DND-41 (cell line): ENCODE measurements at regions not wholly inside any gene's neighbourhood (a gene's known extent, or its start where the extent isn't known, plus 50 kb on each side); places are given as distances from the start of the nearest gene placed in this dataset.
A peak's percentile ranks its signal among the peaks of the same experiment; 100 is the strongest.
"Not testable (repeated sequence)": the region's sequence is repeated elsewhere in the genome, so short reads cannot be mapped to it uniquely, and the experiment has no call there.

Source experiments
- ATAC-seq: fragments of 200-7000 bp; cut with Tn5 transposase; 3 replicates; pipeline ENCODE4 v1.9.1; 2021; ENCODE audit warnings: low read depth; ENCODE audit not compliant: insufficient read depth
- DNase-seq: peaks from one replicate; pipeline ENCODE4 v3.0.0-alpha.2; 2020
- H2AFZ ChIP-seq: 2 replicates; pipeline ENCODE4 v1.6.0; 2012; ENCODE audit warnings: low read depth, low read length
- H3K27ac ChIP-seq: 2 replicates; pipeline ENCODE4 v1.5.1; 2012; ENCODE audit warnings: low read length, inconsistent platforms
- H3K27me3 ChIP-seq: fragments of 200-600 bp; sonication (generic); 2 replicates; pipeline ENCODE4 v1.6.0; 2012; ENCODE audit warnings: low read length, mild to moderate bottlenecking, inconsistent platforms; ENCODE audit not compliant: insufficient read depth, poor library complexity
- H3K36me3 ChIP-seq: 2 replicates; pipeline ENCODE4 v1.5.1; 2012; ENCODE audit warnings: low read length, inconsistent platforms; ENCODE audit not compliant: insufficient read depth
- H3K4me1 ChIP-seq: 2 replicates; pipeline ENCODE4 v1.5.1; 2012; ENCODE audit warnings: mild to moderate bottlenecking, low read length; ENCODE audit not compliant: insufficient read depth
- H3K4me2 ChIP-seq: 2 replicates; pipeline ENCODE4 v1.6.0; 2012; ENCODE audit warnings: mild to moderate bottlenecking, moderate library complexity, low read length, inconsistent platforms; ENCODE audit not compliant: insufficient read depth
- H3K4me3 ChIP-seq, 2 experiments: fragments of 200-600 bp in 1 of 2; shearing (Covaris generic) in 1 of 2; 2 replicates each; pipeline ENCODE4 v1.5.1; 2012 to 2016; ENCODE audit warnings: inconsistent platforms in 2 of 2, low read length in 2 of 2, mild to moderate bottlenecking in 2 of 2, low read depth in 1 of 2, moderate library complexity in 1 of 2
- H3K79me2 ChIP-seq: 2 replicates; pipeline ENCODE4 v1.6.0; 2012; ENCODE audit warnings: low read length, inconsistent platforms; ENCODE audit not compliant: insufficient read depth
- H3K9ac ChIP-seq: 2 replicates; pipeline ENCODE4 v1.6.0; 2012; ENCODE audit warnings: low read depth, mild to moderate bottlenecking, inconsistent platforms, low read length, moderate library complexity
- H3K9me3 ChIP-seq: 2 replicates; pipeline ENCODE4 v1.5.1; 2012; ENCODE audit warnings: low read length, moderate library complexity, mild to moderate bottlenecking, inconsistent platforms; ENCODE audit not compliant: insufficient read depth, severe bottlenecking
- H4K20me1 ChIP-seq: 2 replicates; pipeline ENCODE4 v1.6.0; 2012; ENCODE audit warnings: low read length; ENCODE audit not compliant: insufficient read depth
- TF ChIP-seq, protein P1 (sequence below): IDR thresholded peaks from 2 replicates; pipeline ENCODE4 v1.5.1; 2012; ENCODE audit warnings: borderline replicate concordance, low read length, moderate library complexity, mild to moderate bottlenecking; ENCODE audit not compliant: poor library complexity, severe bottlenecking; ENCODE audit errors: extremely low read depth

DNA sequence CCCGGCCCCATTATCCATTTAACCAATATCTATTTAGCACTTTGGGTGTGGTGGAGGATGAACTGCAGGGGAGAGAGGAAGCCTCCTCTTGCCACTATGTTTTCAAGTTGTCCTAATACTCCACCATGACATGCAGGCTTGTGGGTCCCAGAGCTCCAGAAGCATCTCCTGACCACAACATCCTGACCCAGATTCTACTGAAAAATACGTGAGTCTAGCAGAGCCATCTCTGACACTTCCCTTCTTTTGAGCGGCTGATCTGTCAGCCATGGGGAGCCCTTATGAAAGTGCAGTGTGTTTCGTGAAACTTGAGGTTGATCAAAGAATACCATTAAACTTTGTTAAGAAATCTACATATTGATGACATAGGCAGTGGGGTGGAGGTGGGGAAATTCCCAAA lies 126.6 kb downstream of the UNC93B1 start:
- H3K9me3 ChIP-seq, H3K27me3 ChIP-seq, H4K20me1 ChIP-seq, H3K79me2 ChIP-seq, H3K4me2 ChIP-seq, H3K27ac ChIP-seq, DNase-seq, H3K36me3 ChIP-seq, H3K4me3 ChIP-seq, H3K4me1 ChIP-seq, ATAC-seq, H3K9ac ChIP-seq, H2AFZ ChIP-seq: not testable (repeated sequence)

DNA sequence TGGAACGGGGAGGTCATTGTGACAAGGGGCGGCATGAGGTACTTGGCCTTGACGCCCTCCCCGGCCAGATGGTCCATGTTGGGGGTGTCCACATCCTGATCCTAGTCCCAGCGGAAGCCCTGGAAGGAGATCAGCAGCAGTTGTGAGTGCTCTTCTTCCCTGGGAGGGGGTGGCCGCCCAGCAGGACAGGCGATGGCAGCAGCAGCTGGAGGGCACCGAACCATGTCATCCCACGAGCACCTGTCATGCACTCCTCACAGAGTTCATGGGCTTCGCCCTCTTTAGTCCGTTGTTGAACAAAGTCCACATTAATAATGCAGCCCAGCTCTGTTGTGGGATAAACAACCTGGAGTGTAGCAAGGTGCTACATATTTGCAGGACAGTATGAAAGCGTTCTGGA lies 130.7 kb downstream of the UNC93B1 start:
- H3K4me1 ChIP-seq, DNase-seq, ATAC-seq, H2AFZ ChIP-seq, H3K9me3 ChIP-seq, H3K4me2 ChIP-seq, H3K27ac ChIP-seq, H3K36me3 ChIP-seq, H4K20me1 ChIP-seq, H3K79me2 ChIP-seq, H3K27me3 ChIP-seq, H3K4me3 ChIP-seq, H3K9ac ChIP-seq: not testable (repeated sequence)

DNA sequence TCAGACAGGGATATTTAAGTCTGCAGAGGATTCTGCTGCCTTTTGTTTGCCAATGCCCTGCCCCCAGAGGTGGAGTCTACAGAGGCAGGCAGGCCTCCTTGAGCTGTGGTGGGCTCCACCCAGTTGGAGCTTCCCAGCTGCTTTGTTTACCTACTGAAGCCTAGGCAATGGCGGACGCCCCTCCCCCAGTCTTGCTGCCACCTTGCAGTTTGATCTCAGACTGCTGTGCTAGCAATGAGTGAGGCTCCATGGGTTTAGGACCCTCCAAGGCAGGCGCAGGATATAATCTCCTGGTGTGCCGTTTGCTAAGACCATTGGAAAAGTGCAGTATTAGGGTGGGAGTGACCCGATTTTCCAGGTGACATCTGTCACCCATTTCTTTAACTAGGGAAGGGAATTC lies 132.7 kb downstream of the UNC93B1 start:
- not testable (repeated sequence) for H2AFZ ChIP-seq, H3K4me2 ChIP-seq, H4K20me1 ChIP-seq, H3K4me1 ChIP-seq, H3K9me3 ChIP-seq, H3K36me3 ChIP-seq, H3K27me3 ChIP-seq, ATAC-seq, H3K9ac ChIP-seq, H3K4me3 ChIP-seq, DNase-seq, H3K27ac ChIP-seq, H3K79me2 ChIP-seq

DNA sequence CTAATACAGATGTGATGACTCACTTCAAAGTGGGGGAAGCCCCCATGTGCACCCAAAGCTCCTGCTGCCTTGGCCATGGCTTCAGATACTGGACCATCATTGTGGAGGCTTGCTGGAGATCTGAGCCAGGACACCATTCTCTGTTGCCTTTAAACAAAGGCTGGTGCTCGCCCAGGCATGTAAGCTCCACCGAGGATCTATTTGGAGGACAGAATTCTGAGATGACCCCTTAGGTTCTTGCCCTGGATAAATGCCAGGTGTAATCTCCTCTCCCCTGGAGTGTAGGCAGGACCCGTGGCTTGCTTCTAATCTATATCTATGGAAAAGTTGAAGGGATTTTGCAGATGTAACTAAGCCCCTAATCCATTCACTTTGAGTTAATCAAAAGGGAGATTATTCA lies 141.0 kb downstream of the UNC93B1 start:
- not testable (repeated sequence) for H4K20me1 ChIP-seq, H3K9ac ChIP-seq, H3K4me3 ChIP-seq, H3K4me2 ChIP-seq, DNase-seq, H3K27me3 ChIP-seq, H3K4me1 ChIP-seq, H2AFZ ChIP-seq, H3K79me2 ChIP-seq, H3K36me3 ChIP-seq, H3K27ac ChIP-seq, H3K9me3 ChIP-seq, ATAC-seq

DNA sequence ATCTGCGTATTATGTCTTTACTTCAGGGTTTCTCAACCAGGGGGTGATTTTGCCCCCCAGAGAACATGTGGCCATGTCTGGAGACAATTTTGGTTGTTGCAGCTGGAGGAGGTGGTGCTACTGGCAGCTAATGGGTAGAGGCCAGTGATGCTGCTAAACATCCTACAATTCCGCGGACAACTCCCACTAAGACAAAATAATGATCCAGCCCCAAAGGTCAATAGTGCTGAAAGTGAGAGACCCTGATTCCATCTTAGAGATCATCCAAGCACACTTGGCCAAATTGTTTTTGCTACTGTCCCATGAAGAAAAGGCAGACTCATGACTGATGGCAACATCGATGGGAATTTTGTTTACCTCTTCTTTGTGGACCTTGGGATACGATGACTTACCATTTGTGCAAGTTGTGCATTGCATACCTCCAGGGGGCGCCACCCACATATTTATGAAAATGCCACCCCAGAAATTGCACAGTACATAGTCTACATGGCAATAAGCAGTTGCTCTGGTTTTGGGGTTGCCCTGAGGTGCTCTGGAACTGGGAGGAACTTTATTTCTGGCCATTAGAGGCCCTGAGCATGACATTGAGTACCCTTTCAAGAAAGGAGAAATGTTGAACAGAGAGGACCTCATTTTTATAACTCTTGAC lies 144.3 kb downstream of the UNC93B1 start:
- H3K4me2 ChIP-seq, H2AFZ ChIP-seq, H4K20me1 ChIP-seq, H3K4me3 ChIP-seq, H3K79me2 ChIP-seq, H3K9ac ChIP-seq, H3K27me3 ChIP-seq, ATAC-seq, H3K9me3 ChIP-seq, H3K4me1 ChIP-seq, H3K27ac ChIP-seq, H3K36me3 ChIP-seq: not testable (repeated sequence)
- TF ChIP-seq, protein P1, sequence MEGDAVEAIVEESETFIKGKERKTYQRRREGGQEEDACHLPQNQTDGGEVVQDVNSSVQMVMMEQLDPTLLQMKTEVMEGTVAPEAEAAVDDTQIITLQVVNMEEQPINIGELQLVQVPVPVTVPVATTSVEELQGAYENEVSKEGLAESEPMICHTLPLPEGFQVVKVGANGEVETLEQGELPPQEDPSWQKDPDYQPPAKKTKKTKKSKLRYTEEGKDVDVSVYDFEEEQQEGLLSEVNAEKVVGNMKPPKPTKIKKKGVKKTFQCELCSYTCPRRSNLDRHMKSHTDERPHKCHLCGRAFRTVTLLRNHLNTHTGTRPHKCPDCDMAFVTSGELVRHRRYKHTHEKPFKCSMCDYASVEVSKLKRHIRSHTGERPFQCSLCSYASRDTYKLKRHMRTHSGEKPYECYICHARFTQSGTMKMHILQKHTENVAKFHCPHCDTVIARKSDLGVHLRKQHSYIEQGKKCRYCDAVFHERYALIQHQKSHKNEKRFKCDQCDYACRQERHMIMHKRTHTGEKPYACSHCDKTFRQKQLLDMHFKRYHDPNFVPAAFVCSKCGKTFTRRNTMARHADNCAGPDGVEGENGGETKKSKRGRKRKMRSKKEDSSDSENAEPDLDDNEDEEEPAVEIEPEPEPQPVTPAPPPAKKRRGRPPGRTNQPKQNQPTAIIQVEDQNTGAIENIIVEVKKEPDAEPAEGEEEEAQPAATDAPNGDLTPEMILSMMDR = peak; percentile 20
- peak; percentile 48 for DNase-seq

DNA sequence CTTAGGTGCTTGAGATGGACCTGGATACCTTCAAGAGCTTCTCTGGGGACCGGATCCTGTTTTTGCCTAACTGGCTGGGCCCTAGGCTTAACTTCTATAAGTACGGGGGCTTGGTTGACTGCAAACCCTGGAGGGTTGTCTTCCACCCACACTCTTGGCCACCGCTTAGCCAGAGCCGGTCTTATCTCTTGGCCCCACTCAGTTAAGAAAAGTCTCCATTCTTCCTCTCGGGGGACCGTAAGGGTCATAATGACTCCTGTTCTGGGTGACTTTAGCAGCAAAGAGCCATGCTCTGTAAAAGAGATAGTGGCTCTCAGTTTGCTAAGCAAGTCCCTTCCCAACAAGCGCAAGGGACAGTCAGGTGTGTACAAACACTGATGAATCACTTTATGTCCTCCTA lies 153.2 kb downstream of the UNC93B1 start:
- H3K27me3 ChIP-seq, H3K4me1 ChIP-seq, DNase-seq, H3K9ac ChIP-seq, ATAC-seq, H2AFZ ChIP-seq, H4K20me1 ChIP-seq, H3K9me3 ChIP-seq, H3K36me3 ChIP-seq, H3K27ac ChIP-seq, H3K4me2 ChIP-seq, H3K4me3 ChIP-seq, H3K79me2 ChIP-seq: not testable (repeated sequence)

DNA sequence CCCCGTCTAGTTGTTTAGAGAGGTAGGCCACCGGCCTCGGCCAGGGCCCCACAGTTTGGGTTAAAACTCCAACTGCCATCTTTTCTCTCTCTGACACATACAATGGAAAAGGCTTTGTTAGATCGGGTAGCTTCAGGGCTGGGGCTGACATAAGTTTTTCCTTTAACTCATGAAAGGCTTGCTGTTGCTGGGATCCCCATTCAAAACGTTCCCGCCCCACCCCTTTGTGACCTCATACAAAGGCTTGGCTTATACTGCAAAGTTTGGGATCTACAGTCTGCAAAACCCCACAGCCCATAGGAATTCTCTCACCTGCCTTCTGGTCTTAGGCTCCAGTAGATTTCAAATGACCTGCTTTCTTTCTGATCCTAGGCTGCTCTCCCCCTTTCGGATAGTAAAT lies 154.1 kb downstream of the UNC93B1 start:
- not testable (repeated sequence) for H3K4me2 ChIP-seq, DNase-seq, ATAC-seq

More for the DNA sequence above, 154.1 kb downstream of the UNC93B1 start:
- H4K20me1 ChIP-seq, H3K36me3 ChIP-seq, H2AFZ ChIP-seq, H3K4me3 ChIP-seq, H3K27ac ChIP-seq, H3K79me2 ChIP-seq, H3K9me3 ChIP-seq, H3K4me1 ChIP-seq, H3K9ac ChIP-seq, H3K27me3 ChIP-seq: not testable (repeated sequence)
